Hematopoietic multipotent progenitor cell treated with erythropoietin and hydrocortisone succinate and interleukin-3 and kit ligand, for 6 days (in vitro differentiated cells): ENCODE measurements at regions not wholly inside any gene's neighbourhood (a gene's known extent, or its start where the extent isn't known, plus 50 kb on each side); places are given as distances from the start of the nearest gene placed in this dataset.
A peak's percentile ranks its signal among the peaks of the same experiment; 100 is the strongest.
"Not testable (repeated sequence)": the region's sequence is repeated elsewhere in the genome, so short reads cannot be mapped to it uniquely, and the experiment has no call there.

ENCODE experiments used
- DNase-seq: peaks from one replicate; pipeline ENCODE4 v3.0.0-alpha.2; 2015

- not testable (repeated sequence) for DNase-seq
Measured at GRCh38 chr15:20060838-20061237, 480.8 kb downstream of the GOLGA6L6 start.

GRCh38 chr15:20056871-20057270 lies 484.7 kb downstream of the GOLGA6L6 start:
- not testable (repeated sequence) for DNase-seq

GRCh38 chr15:20055921-20056320 lies 485.7 kb downstream of the GOLGA6L6 start:
- DNase-seq = not testable (repeated sequence)

GRCh38 chr15:20048189-20048588 lies 493.4 kb downstream of the GOLGA6L6 start:
- DNase-seq = not testable (repeated sequence)

GRCh38 chr15:20045165-20045564 lies 496.4 kb downstream of the GOLGA6L6 start:
- DNase-seq = not testable (repeated sequence)

- DNase-seq = not testable (repeated sequence)
Measured at GRCh38 chr15:20040691-20041090, 500.9 kb downstream of the GOLGA6L6 start.

GRCh38 chr15:20025040-20025439 lies 516.6 kb downstream of the GOLGA6L6 start:
- DNase-seq = not testable (repeated sequence)

GRCh38 chr15:20022349-20022748 lies 519.3 kb downstream of the GOLGA6L6 start:
- not testable (repeated sequence) for DNase-seq

GRCh38 chr15:20021351-20021750 lies 520.2 kb downstream of the GOLGA6L6 start:
- not testable (repeated sequence) for DNase-seq

- not testable (repeated sequence) for DNase-seq
Measured at GRCh38 chr15:20020588-20020987, 521.0 kb downstream of the GOLGA6L6 start.

GRCh38 chr15:20019758-20020157 lies 521.8 kb downstream of the GOLGA6L6 start:
- not testable (repeated sequence) for DNase-seq

- not testable (repeated sequence) for DNase-seq
Measured at GRCh38 chr15:20017581-20017980, 524.0 kb downstream of the GOLGA6L6 start.

GRCh38 chr15:20016941-20017340 lies 524.7 kb downstream of the GOLGA6L6 start:
- not testable (repeated sequence) for DNase-seq

- DNase-seq = not testable (repeated sequence)
Measured at GRCh38 chr15:20012837-20013236, 528.8 kb downstream of the GOLGA6L6 start.

- DNase-seq = not testable (repeated sequence)
Measured at GRCh38 chr15:20010759-20011158, 530.8 kb downstream of the GOLGA6L6 start.

GRCh38 chr15:20009619-20010018 lies 532.0 kb downstream of the GOLGA6L6 start:
- DNase-seq = not testable (repeated sequence)

- DNase-seq = not testable (repeated sequence)
Measured at GRCh38 chr15:20007338-20007737, 534.3 kb downstream of the GOLGA6L6 start.

- DNase-seq = not testable (repeated sequence)
Measured at GRCh38 chr15:20003471-20003870, 538.1 kb downstream of the GOLGA6L6 start.

- not testable (repeated sequence) for DNase-seq
Measured at GRCh38 chr15:20002560-20002959, 539.0 kb downstream of the GOLGA6L6 start.

- not testable (repeated sequence) for DNase-seq
Measured at GRCh38 chr15:19996574-19997194, 544.9 kb downstream of the GOLGA6L6 start.

- DNase-seq = not testable (repeated sequence)
Measured at GRCh38 chr15:19995296-19995695, 546.3 kb downstream of the GOLGA6L6 start.

- DNase-seq = no peak
Measured at GRCh38 chr15:19992428-19992827, 549.2 kb downstream of the GOLGA6L6 start.

- no peak for DNase-seq
Measured at GRCh38 chr15:19988094-19988660, 553.4 kb downstream of the GOLGA6L6 start.

GRCh38 chr15:19987389-19988048 lies 554.1 kb downstream of the GOLGA6L6 start:
- peak; percentile 5 for DNase-seq
